IMR-90 (cell line): ENCODE measurements at regions not wholly inside any gene's neighbourhood (a gene's known extent, or its start where the extent isn't known, plus 50 kb on each side); places are given as distances from the start of the nearest gene placed in this dataset.

ENCODE experiments used
- ATAC-seq: fragments of 200-7000 bp; cut with Tn5 transposase; 2 replicates; pipeline ENCODE4 v1.9.1; 2020; ENCODE audit warnings: low read depth, mild to moderate bottlenecking, moderate library complexity
- BruUV-seq: library from RNA; stranded (reverse); fragments of 400-500 nt; replicated peaks from 2 replicates; lab custom pipeline; 2021; lab: Mats Ljungman, UMichigan
- CTCF ChIA-PET: fragments of 300-600 bp; formaldehyde crosslinking; extraction: SDS; loops from one replicate; lab custom pipeline; 2021; ENCODE audit warnings: antibody characterized with exemption; lab: Yijun Ruan, JAX
- POLR2A ChIA-PET: fragments of 300-600 bp; sonication (Branson Sonifier 250); formaldehyde crosslinking; loops from one replicate; lab custom pipeline; 2022; ENCODE audit warnings: antibody characterized with exemption; ENCODE audit not compliant: unreplicated experiment; lab: Charles Lee
- DNase-seq: peaks from one replicate; pipeline ENCODE4 v3.0.0; 2013
- H2AFZ ChIP-seq: replicated peaks from 2 replicates; pipeline ENCODE3; 2013; ENCODE audit warnings: low read length, mild to moderate bottlenecking; ENCODE audit not compliant: poor library complexity
- H2AK5ac ChIP-seq: 2 replicates; pipeline ENCODE4 v1.6.1; 2013; ENCODE audit warnings: low read depth, low read length, inconsistent platforms
- H2AK9ac ChIP-seq: replicated peaks from 2 replicates; pipeline ENCODE3; 2013; ENCODE audit warnings: mild to moderate bottlenecking, low read depth, low read length, moderate library complexity; ENCODE audit not compliant: poor library complexity
- H2BK120ac ChIP-seq: 2 replicates; pipeline ENCODE4 v1.6.1; 2013; ENCODE audit warnings: low read depth, low read length, inconsistent platforms
- H2BK15ac ChIP-seq: 3 replicates; pipeline ENCODE4 v1.6.1; 2013; ENCODE audit warnings: low read depth, low read length, inconsistent platforms
- H2BK20ac ChIP-seq: 2 replicates; pipeline ENCODE4 v1.6.1; 2013; ENCODE audit warnings: low read depth, mild to moderate bottlenecking, inconsistent platforms, low read length, moderate library complexity
- H2BK5ac ChIP-seq: 2 replicates; pipeline ENCODE4 v1.6.1; 2013; ENCODE audit warnings: mild to moderate bottlenecking, low read depth, low read length, inconsistent platforms; ENCODE audit not compliant: poor library complexity, severe bottlenecking
- H3K14ac ChIP-seq: replicated peaks from 2 replicates; pipeline ENCODE4 v1.6.1; 2013; ENCODE audit warnings: low read depth, low read length, inconsistent platforms
- H3K18ac ChIP-seq: 2 replicates; pipeline ENCODE4 v1.6.1; 2013; ENCODE audit warnings: low read depth, low read length, control low read depth
- H3K23ac ChIP-seq: 2 replicates; pipeline ENCODE4 v1.6.1; 2013; ENCODE audit warnings: low read depth, low read length, inconsistent platforms
- H3K27ac ChIP-seq: 2 replicates; pipeline ENCODE4 v1.5.1; 2013; ENCODE audit warnings: mild to moderate bottlenecking, control low read depth, low read length; ENCODE audit not compliant: insufficient read depth
- H3K27me3 ChIP-seq: 2 replicates; pipeline ENCODE4 v1.6.1; 2013; ENCODE audit warnings: low read length; ENCODE audit not compliant: control insufficient read depth, insufficient read depth
- H3K36me3 ChIP-seq: 2 replicates; pipeline ENCODE4 v1.6.1; 2013; ENCODE audit warnings: low read length, mixed read lengths; ENCODE audit not compliant: control insufficient read depth, insufficient read depth
- H3K4ac ChIP-seq: 2 replicates; pipeline ENCODE4 v1.6.1; 2013; ENCODE audit warnings: low read depth, low read length, inconsistent platforms
- H3K4me1 ChIP-seq: 2 replicates; pipeline ENCODE4 v1.6.1; 2013; ENCODE audit warnings: low read length, mixed read lengths; ENCODE audit not compliant: control insufficient read depth, insufficient read depth
- H3K4me2 ChIP-seq: 2 replicates; pipeline ENCODE4 v1.6.1; 2013; ENCODE audit warnings: low read depth, mild to moderate bottlenecking, control low read depth, low read length, moderate library complexity
- H3K4me3 ChIP-seq: 2 replicates; pipeline ENCODE4 v1.5.1; 2013; ENCODE audit warnings: low read depth, mild to moderate bottlenecking, control low read depth, low read length, moderate library complexity; ENCODE audit not compliant: insufficient read depth
- H3K56ac ChIP-seq: 2 replicates; pipeline ENCODE4 v1.6.1; 2013; ENCODE audit warnings: low read length, inconsistent platforms; ENCODE audit not compliant: insufficient read depth; ENCODE audit errors: extremely low read depth
- H3K79me1 ChIP-seq, 2 experiments: 2 replicates each; pipeline ENCODE4 v1.6.1; 2013; ENCODE audit warnings: low read length in 2 of 2, inconsistent platforms in 1 of 2, low read depth in 1 of 2
- H3K9ac ChIP-seq: 2 replicates; pipeline ENCODE4 v1.6.1; 2013; ENCODE audit warnings: low read depth, low read length, control low read depth
- H3K9me1 ChIP-seq: 2 replicates; pipeline ENCODE4 v1.6.1; 2013; ENCODE audit warnings: low read length, inconsistent platforms; ENCODE audit not compliant: insufficient read depth
- H3K9me3 ChIP-seq: 2 replicates; pipeline ENCODE4 v1.6.1; 2013; ENCODE audit warnings: low read length; ENCODE audit not compliant: control insufficient read depth, insufficient read depth
- H4K20me1 ChIP-seq: 2 replicates; pipeline ENCODE4 v1.6.1; 2013; ENCODE audit warnings: low read length, inconsistent platforms; ENCODE audit not compliant: insufficient read depth
- H4K5ac ChIP-seq: 2 replicates; pipeline ENCODE4 v1.6.1; 2013; ENCODE audit warnings: mild to moderate bottlenecking, low read depth, low read length, control low read depth
- H4K8ac ChIP-seq, 2 experiments: 2 replicates each; pipeline ENCODE4 v1.6.1; 2013; ENCODE audit warnings: low read depth in 2 of 2, low read length in 2 of 2, control low read depth in 1 of 2, inconsistent platforms in 1 of 2
- H4K91ac ChIP-seq: 2 replicates; pipeline ENCODE4 v1.6.1; 2013; ENCODE audit warnings: low read depth, low read length, inconsistent platforms; ENCODE audit not compliant: insufficient read depth
- BHLHE40 ChIP-seq: fragments of 150-350 bp; IDR thresholded peaks from 2 replicates; pipeline ENCODE4 v1.6.1; 2016; ENCODE audit warnings: mild to moderate bottlenecking, low read depth, low read length
- CHD1 ChIP-seq: IDR thresholded peaks from 2 replicates; pipeline ENCODE4 v1.6.1; 2012; ENCODE audit warnings: low read depth, low read length, improper control_type of control experiment
- MAFK ChIP-seq: IDR thresholded peaks from 2 replicates; pipeline ENCODE4 v1.6.1; 2012; ENCODE audit warnings: low read depth, low read length, improper control_type of control experiment
- MAZ ChIP-seq: IDR thresholded peaks from 2 replicates; pipeline ENCODE4 v1.6.1; 2012; ENCODE audit warnings: low read depth, mild to moderate bottlenecking, low read length, improper control_type of control experiment, moderate library complexity, borderline replicate concordance
- MXI1 ChIP-seq: IDR thresholded peaks from 2 replicates; pipeline ENCODE4 v1.6.1; 2012; ENCODE audit warnings: low read depth, mild to moderate bottlenecking, low read length, moderate library complexity, borderline replicate concordance
- NFE2L2 ChIP-seq: fragments of 150-350 bp; IDR thresholded peaks from 2 replicates; pipeline ENCODE4 v1.6.1; 2016; ENCODE audit warnings: low read depth, mild to moderate bottlenecking, low read length
- RCOR1 ChIP-seq: IDR thresholded peaks from 2 replicates; pipeline ENCODE4 v1.6.1; 2012; ENCODE audit warnings: mild to moderate bottlenecking, low read length, improper control_type of control experiment; ENCODE audit not compliant: insufficient replicate concordance
- RFX5 ChIP-seq: IDR thresholded peaks from 2 replicates; pipeline ENCODE4 v1.8.0; 2012; ENCODE audit warnings: low read depth, mild to moderate bottlenecking, low read length, moderate library complexity
- SMC3 ChIP-seq: fragments of 150-350 bp; IDR thresholded peaks from 2 replicates; pipeline ENCODE4 v1.6.1; 2016; ENCODE audit warnings: low read depth, mild to moderate bottlenecking, antibody characterized with exemption, low read length, moderate library complexity
- WGBS, 2 experiments: methylation state at CpG; one replicate each; pipeline versions ENCODE4 v1.1.5 to v1.1.7; 2013; ENCODE audit warnings: missing lambda C conversion rate in 2 of 2; ENCODE audit not compliant: insufficient read length in 1 of 2; ENCODE audit errors: extremely low coverage in 2 of 2; 5-methylcytosine and 5-hydroxymethylcytosine counted together
- dilution Hi-C: fragments of 300-500 bp; cut with HindIII; formaldehyde crosslinking; loops from one replicate; pipeline ENCODE4 v1.14.3; 2018; ENCODE audit warnings: low sequenced_read_pairs; ENCODE audit not compliant: unreplicated experiment
- in situ Hi-C: fragments of 300-500 bp; cut with MboI; formaldehyde crosslinking; loops from 3 replicates; pipeline ENCODE4 v1.14.3; 2019; ENCODE audit warnings: low sequenced_read_pairs, inconsistent platforms, mixed read lengths
- intact Hi-C: fragments of 100-400 bp; cut with micrococcal nuclease; formaldehyde crosslinking; loops from 2 replicates; pipeline ENCODE4 v1.10.0; 2022
- TF ChIP-seq, protein P1 (sequence below): fragments of 150-350 bp; IDR thresholded peaks from 2 replicates; pipeline ENCODE4 v1.6.1; 2017; ENCODE audit warnings: mild to moderate bottlenecking, antibody characterized with exemption, low read length, low read depth
- TF ChIP-seq, protein P2 (sequence below): fragments of 150-350 bp; IDR thresholded peaks from 2 replicates; pipeline ENCODE4 v1.6.1; 2016; ENCODE audit warnings: low read depth, mild to moderate bottlenecking, low read length, moderate library complexity, borderline replicate concordance
- TF ChIP-seq, protein P3 (sequence below): conservative IDR thresholded peaks from 2 replicates; pipeline ENCODE4 v1.5.1; 2012; ENCODE audit warnings: mild to moderate bottlenecking, low read depth, low read length, improper control_type of control experiment

DNA sequence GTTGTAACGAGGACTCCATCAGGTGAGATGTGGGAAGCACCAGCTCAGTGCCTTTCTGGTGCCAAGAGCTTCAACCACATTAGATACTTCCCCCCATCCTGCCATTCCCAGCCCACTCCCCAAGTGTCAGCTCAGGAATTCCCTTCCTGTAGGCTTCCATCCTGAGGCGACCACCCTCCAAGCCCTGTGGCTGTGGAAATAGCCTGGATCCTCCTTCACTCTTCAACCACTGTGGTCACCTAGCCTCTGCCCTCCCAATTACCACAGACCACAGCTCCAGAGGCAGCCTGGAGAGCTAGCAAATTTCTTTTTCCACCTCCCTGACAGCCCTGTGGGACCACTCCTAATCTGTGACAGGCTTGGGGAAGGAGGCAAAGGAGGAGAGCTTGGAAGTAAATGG, 219.8 kb upstream of the MAP3K1 start:
- no peak overlapping the region for H3K18ac ChIP-seq
- intact Hi-C loops = no loop called here
- no peak overlapping the region; the same call in 1 of the 2 replicates for H3K14ac ChIP-seq
- H3K27ac ChIP-seq = no peak overlapping the region
- no peak overlapping the region for H3K4me2 ChIP-seq
- no peak overlapping the region for H2BK5ac ChIP-seq
- H4K8ac ChIP-seq = no peak overlapping the region
- H2BK15ac ChIP-seq = peak overlapping the region; percentile 47; the same call in 1 of the 3 replicates
- H3K56ac ChIP-seq = no peak overlapping the region
- no peak overlapping the region for H3K4ac ChIP-seq
- H2AK5ac ChIP-seq = peak overlapping the region; percentile 20; the same call in 1 of the 2 replicates
- H2AK9ac ChIP-seq = no peak overlapping the region
- H4K5ac ChIP-seq = no peak overlapping the region
- H2BK20ac ChIP-seq = no peak overlapping the region
- no peak overlapping the region for H3K23ac ChIP-seq
- CTCF ChIA-PET = interaction anchor here (0.9 kb wide), 1 partner anchor 242 kb away, joined by 3 read pairs; no protein-coding TSS in a partner anchor
- WGBS, 2 experiments = 100% methylated on average over 1 of the region's 2 CpGs; no CpG with 5 or more reads in 1 of the 2 experiments
- H3K27me3 ChIP-seq = peaks cover 9% of the 10 kb centered on the region
- no peaks in the 10 kb centered on the region for H3K36me3 ChIP-seq
- DNase-seq = no peak
- in situ Hi-C loops = no loop called here
- H3K9ac ChIP-seq = no peak overlapping the region
- dilution Hi-C loops = no loop called here
- no peak overlapping the region for H3K4me3 ChIP-seq
- H2BK120ac ChIP-seq = no peak overlapping the region
- no peaks in the 10 kb centered on the region for H4K20me1 ChIP-seq
- no peak overlapping the region for H2AFZ ChIP-seq
- H3K9me3 ChIP-seq = no peaks in the 10 kb centered on the region
- H3K79me1 ChIP-seq = no peaks in the 10 kb centered on the region
- TF ChIP-seq SMC3 (no peak), MAZ (no peak), MXI1 (no peak), BHLHE40 (no peak), RCOR1 (no peak), RFX5 (no peak), NFE2L2 (no peak), CHD1 (no peak), MAFK (no peak)
- TF ChIP-seq, protein P1, sequence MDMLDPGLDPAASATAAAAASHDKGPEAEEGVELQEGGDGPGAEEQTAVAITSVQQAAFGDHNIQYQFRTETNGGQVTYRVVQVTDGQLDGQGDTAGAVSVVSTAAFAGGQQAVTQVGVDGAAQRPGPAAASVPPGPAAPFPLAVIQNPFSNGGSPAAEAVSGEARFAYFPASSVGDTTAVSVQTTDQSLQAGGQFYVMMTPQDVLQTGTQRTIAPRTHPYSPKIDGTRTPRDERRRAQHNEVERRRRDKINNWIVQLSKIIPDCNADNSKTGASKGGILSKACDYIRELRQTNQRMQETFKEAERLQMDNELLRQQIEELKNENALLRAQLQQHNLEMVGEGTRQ = no peak
- TF ChIP-seq, protein P2, sequence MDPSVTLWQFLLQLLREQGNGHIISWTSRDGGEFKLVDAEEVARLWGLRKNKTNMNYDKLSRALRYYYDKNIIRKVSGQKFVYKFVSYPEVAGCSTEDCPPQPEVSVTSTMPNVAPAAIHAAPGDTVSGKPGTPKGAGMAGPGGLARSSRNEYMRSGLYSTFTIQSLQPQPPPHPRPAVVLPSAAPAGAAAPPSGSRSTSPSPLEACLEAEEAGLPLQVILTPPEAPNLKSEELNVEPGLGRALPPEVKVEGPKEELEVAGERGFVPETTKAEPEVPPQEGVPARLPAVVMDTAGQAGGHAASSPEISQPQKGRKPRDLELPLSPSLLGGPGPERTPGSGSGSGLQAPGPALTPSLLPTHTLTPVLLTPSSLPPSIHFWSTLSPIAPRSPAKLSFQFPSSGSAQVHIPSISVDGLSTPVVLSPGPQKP = no peak
- TF ChIP-seq, protein P3, sequence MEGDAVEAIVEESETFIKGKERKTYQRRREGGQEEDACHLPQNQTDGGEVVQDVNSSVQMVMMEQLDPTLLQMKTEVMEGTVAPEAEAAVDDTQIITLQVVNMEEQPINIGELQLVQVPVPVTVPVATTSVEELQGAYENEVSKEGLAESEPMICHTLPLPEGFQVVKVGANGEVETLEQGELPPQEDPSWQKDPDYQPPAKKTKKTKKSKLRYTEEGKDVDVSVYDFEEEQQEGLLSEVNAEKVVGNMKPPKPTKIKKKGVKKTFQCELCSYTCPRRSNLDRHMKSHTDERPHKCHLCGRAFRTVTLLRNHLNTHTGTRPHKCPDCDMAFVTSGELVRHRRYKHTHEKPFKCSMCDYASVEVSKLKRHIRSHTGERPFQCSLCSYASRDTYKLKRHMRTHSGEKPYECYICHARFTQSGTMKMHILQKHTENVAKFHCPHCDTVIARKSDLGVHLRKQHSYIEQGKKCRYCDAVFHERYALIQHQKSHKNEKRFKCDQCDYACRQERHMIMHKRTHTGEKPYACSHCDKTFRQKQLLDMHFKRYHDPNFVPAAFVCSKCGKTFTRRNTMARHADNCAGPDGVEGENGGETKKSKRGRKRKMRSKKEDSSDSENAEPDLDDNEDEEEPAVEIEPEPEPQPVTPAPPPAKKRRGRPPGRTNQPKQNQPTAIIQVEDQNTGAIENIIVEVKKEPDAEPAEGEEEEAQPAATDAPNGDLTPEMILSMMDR = no peak
- H4K91ac ChIP-seq = no peak overlapping the region; the same call in 1 of the 2 replicates
- no peaks in the 10 kb centered on the region for H3K4me1 ChIP-seq
- peaks cover 6% of the 10 kb centered on the region; the same call in 1 of the 2 replicates for H3K9me1 ChIP-seq
- POLR2A ChIA-PET = no interaction called here
- BruUV-seq = no TSS peak
- no peak for ATAC-seq
